Renal cortex interstitium (tissue), 11 donors: ENCODE measurements at regions not wholly inside any gene's neighbourhood (a gene's known extent, or its start where the extent isn't known, plus 50 kb on each side); places are given as distances from the start of the nearest gene placed in this dataset.
A peak's percentile ranks its signal among the peaks of the same experiment; 100 is the strongest.

ENCODE experiments used
- DNase-seq, 11 donors: peaks; one replicate each; pipeline ENCODE4 v3.0.0-alpha.2; 2013; ENCODE audit warnings: low read depth in 9 of 11, low spot score in 4 of 11; ENCODE audit errors: extremely low read depth in 1 of 11

GRCh38 chr20:63064745-63065711 is 58.3 kb upstream of the BHLHE23 start:
- no peak for DNase-seq

GRCh38 chr20:63064310-63064709 is 57.5 kb upstream of the BHLHE23 start:
- no peak for DNase-seq

GRCh38 chr20:63062188-63063140 is 55.7 kb upstream of the BHLHE23 start:
- no peak for DNase-seq

GRCh38 chr20:63061771-63062100 is 55.0 kb upstream of the BHLHE23 start:
- DNase-seq: no peak

- no peak for DNase-seq
Measured at GRCh38 chr20:63061051-63061770, 54.4 kb upstream of the BHLHE23 start.

GRCh38 chr20:63060057-63060991 is 53.6 kb upstream of the BHLHE23 start:
- no peak for DNase-seq

- DNase-seq: no peak
Measured at GRCh38 chr20:63059684-63060056, 52.9 kb upstream of the BHLHE23 start.

- no peak for DNase-seq
Measured at GRCh38 chr20:63058696-63059335, 52.1 kb upstream of the BHLHE23 start.

- peak in 1 of 11 donors; percentile 16 for DNase-seq
Measured at GRCh38 chr20:63057171-63058117, 50.7 kb upstream of the BHLHE23 start.

GRCh38 chr20:63056236-63057170 is 49.7 kb upstream of the BHLHE23 start:
- DNase-seq: peak in 3 of 11 donors; percentile 24 to 54 (median 40)
